ENCODE measurements at regions not wholly inside any gene's neighbourhood (a gene's known extent, or its start where the extent isn't known, plus 50 kb on each side); places are given as distances from the start of the nearest gene placed in this dataset.

DNA sequence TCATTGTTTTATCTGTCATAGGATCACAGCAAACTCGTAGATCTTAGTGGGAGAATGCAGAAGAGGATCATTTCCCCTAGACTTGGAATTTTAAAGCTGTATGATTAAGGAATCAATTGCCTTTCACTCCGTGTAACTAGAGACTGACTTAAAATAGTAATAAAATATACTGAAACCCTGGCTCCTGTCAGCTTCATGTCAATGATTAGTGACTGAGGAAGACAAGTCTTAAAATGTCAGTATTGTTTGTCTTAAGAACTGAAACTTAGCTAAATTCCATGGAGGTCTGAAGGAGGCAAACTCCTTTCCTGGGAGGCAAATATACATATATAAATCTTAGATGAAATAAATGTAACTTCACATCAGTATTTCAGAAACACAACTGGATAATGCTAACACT lies 1016.7 kb upstream of the PCDH10 start:
- TF ChIP-seq, protein P1, sequence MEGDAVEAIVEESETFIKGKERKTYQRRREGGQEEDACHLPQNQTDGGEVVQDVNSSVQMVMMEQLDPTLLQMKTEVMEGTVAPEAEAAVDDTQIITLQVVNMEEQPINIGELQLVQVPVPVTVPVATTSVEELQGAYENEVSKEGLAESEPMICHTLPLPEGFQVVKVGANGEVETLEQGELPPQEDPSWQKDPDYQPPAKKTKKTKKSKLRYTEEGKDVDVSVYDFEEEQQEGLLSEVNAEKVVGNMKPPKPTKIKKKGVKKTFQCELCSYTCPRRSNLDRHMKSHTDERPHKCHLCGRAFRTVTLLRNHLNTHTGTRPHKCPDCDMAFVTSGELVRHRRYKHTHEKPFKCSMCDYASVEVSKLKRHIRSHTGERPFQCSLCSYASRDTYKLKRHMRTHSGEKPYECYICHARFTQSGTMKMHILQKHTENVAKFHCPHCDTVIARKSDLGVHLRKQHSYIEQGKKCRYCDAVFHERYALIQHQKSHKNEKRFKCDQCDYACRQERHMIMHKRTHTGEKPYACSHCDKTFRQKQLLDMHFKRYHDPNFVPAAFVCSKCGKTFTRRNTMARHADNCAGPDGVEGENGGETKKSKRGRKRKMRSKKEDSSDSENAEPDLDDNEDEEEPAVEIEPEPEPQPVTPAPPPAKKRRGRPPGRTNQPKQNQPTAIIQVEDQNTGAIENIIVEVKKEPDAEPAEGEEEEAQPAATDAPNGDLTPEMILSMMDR (IDR thresholded peaks at IDR 0.05; ENCODE audit: borderline replicate concordance, extremely low read depth, low read length, poor library complexity, severe bottlenecking), result no peak
- TF ChIP-seq EZH2 (IDR thresholded peaks at IDR 0.05; ENCODE audit: borderline replicate concordance, low read depth, low read length, severe bottlenecking), result no peak
